GM18520 (cell line): ENCODE measurements at regions not wholly inside any gene's neighbourhood (a gene's known extent, or its start where the extent isn't known, plus 50 kb on each side); places are given as distances from the start of the nearest gene placed in this dataset.
"Not testable (repeated sequence)": the region's sequence is repeated elsewhere in the genome, so short reads cannot be mapped to it uniquely, and the experiment has no call there.

Source experiments
- ATAC-seq: cut with Tn5 transposase; IDR thresholded peaks from one replicate; pipeline ENCODE4 v1.9.1; 2021; ENCODE audit not compliant: unreplicated experiment

DNA sequence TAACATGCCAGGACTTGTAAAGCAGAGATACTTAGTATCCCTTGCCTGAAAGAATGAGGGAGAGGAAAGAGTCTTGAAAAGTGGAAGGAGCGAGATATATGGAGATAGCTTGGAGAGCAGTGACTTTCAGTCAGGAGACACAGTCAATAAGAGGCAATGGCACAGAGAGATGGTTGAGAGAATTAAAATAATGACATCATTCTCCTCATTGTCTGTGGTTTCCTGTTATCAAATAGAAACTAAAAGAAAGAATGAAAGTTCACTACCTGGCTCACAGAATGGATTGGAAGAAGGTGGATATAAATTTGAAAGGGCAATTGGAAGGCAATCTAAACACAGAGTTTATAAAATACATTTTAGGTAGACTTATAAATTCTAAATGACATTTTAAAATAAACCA is 760.2 kb upstream of the AADAT start:
- peak; percentile 77 for ATAC-seq

DNA sequence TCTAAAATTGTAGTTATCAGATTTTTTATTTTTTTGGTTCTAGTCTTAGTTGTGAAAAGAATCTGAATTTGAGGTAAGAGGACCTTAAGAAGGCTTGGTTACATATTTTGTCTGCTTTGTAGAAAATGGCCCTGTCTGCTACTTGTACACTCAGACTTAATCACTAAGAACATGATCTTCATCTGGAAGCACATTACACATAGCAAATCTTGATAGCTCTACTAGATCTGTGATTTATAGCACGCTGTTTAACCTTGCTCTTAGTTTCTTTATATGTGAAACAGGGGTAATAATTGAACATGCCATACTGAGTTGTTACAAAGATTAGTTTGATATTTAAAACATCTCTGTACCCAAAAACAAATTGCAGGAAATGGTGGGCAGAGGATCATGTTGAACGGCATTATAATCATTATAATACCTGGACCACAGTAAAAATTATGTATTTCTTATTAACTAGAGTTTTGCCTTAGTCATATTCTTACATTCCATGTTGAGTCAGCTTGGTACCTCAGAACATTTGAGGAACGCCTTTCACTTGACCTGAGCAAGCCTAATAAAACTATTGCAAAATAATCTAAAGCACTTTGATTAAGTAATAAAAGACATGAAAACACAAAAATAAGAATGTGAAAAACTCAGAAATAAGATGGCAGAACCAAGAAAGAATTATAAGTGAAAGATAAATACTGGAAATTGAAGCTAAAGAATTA is 738.0 kb upstream of the AADAT start:
- no peak for ATAC-seq

DNA sequence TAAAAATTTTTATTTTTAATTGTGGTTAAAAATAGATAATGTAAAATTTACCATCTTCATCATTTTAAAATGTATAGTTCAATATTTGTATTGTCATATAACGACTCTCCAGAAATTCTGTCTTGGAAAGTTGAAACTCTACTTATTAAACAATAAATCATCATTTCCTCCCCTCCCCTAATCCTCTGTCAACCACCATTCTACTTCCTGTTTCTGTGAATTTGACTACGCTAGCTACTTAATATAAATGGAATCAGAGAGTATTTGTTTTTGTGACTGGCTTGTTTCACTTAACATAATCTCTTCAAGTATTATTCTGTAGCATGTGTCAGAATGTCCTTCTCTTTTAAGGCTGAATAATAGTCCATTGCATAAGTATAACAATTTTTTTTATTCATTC is 729.0 kb upstream of the AADAT start:
- ATAC-seq = no peak

DNA sequence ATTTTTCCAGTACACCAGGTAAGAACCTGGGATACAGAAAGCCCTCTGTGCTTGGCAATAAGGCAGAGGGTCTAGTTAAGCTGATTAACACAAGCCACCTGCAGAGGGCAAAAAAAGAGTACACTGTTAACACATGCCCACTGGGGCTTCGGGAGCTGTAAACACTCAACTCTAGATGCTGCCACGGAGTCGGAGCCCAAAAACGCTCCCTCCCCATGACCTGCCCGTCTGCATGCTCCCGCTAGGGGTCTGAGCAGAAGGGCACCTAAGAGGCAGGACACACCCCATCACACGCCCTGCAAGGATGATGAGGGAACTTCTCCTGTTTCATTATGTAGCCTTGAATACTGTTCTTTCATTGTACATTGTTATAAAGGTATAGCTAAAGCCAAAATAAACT is 715.6 kb upstream of the AADAT start:
- ATAC-seq = no peak

DNA sequence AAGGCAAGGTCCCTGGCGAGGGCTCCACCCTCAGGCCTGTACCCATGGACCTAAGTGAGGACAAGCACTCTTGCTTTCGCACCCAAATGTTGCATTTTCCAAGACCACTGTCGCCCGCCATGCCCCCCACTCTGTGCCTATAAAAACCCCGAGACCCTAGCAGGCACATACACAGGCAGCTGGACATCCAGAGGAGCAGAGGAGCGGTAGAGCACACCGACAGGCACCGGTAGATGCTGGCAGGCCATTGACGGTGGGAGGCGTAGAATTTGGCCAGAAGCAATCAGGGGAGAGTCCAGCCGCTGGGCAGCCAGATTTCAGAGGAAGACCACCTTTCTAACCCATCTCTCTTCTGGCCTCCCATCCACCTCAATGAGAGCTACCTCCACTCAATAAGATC is 715.2 kb upstream of the AADAT start:
- no peak for ATAC-seq

DNA sequence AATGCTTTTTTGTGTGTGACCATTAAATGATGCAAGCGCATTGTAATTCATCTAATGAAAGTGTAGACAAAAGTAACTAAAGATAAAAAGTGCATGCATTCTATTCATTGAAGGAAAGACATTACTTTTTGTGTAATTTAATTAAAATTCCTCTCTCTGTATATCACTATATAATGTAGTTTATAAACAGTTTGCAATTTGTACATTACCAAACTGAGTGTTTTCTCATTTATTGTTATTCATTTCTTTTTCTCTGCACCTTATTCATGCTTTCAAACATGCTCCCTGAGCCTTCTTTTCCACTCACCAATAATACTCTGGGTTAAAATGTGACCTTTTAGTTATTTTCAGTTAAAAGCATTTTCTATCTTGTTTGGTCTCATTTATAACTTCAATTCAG is 713.7 kb upstream of the AADAT start:
- ATAC-seq = no peak

DNA sequence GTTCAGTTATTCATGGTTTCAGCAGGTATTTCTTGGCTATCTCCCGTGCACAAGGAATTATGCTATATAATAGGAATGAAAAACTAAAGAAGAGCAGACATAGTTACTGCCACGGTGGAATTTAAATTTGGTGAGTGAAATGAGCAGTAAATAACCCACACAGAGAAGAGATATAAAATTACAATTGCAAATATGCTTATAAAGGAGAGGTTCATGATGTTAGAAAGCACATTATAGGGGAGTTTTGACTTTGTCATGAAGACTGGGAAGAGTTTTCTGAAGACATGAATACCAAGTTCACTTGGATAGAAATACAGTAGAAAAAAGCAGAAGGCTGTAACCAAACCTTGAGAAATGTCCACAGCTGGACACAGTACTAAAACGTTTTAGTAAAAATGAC is 712.0 kb upstream of the AADAT start:
- ATAC-seq = no peak

DNA sequence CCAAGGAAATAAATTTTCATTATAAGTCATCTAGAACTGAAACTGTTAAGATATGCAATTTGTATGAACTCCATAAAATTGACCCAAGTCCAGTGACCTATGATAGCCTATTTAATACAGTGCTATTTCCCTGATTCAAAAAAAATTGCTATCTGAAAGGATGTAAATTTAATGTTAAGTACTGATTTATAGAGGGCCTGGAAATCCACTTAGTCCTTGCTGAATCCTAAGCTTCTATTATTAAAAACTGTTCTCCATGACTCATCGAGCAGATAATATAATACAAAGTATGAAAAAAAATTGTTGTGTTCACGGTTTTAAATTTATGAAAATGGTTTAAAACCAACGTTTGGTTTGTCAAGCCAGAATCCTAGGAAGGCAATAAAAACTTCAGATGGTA is 704.8 kb upstream of the AADAT start:
- ATAC-seq = no peak

DNA sequence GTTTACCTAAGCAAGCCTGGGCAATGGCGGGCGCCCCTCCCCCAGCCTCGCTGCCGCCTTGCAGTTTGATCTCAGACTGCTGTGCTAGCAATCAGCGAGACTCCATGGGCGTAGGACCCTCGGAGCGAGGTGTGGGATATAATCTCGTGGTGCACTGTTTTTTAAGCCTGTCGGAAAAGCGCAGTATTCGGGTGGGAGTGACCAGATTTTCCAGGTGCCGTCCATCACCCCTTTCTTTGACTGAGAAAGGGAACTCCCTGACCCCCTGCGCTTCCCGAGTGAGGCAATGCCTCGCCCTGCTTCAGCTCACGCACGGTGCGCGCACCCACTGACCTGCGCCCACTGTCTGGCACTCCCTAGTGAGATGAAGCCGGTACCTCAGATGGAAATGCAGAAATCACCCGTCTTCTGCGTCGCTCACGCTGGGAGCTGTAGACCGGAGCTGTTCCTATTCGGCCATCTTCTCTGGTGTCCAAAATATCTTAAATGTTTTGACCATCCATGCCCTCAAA is 698.8 kb upstream of the AADAT start:
- not testable (repeated sequence) for ATAC-seq

DNA sequence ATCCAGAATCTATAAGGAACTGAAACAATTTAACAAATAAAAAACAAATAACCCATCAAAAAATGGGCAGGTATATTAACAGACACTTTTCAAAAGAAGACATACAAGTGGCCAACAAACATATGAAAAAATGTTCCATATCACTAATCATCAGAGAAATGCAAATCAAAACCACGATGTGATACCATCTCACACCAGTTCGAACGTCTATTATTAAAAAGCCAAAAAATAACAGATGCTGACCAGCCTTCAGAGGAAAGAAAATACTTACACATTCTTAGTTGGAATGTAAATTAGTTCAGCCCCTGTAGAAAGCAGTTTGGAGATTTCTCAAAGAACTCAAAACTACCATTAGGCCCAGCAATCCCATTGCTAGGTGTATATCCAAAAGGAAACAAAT is 687.9 kb upstream of the AADAT start:
- no peak for ATAC-seq

DNA sequence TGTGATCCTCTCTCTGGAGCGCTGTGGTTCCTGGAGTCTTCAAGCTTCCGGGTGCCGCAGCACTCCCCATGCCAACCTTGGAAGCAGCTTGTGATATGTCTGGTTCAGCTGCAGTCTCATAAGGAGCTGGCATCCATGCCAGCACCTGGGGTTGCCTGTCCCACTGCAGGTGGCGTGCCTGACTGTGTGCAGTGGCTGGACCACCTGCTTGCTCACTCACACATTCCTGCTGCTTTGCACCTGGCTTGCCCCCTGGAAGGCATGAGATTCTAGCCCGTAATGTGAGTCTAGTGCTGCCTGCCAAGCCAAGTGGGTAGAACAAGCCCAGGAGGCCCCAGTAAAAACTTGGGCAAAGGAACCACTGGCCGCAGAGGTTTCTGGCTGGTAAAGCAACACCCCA is 687.2 kb upstream of the AADAT start:
- ATAC-seq = no peak

DNA sequence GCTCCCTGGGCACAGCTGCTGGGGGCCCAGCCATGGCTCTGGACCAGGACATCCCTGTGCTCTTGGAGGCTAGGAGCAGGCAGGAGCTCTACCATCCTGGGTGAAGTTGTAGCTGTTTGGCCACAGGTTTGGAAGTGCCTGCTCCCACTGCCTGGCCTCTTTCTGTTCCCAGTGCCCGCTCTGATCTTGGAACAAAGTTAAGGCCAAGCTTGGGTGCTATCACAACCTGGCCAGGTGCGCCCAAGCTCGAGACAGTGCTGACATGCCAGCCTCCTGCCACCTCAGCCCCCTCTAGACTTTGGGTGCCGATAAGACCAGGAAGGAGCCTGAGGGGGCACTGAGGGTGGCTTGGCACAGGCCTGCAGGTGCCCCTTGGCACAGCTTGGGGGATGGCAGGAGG is 686.1 kb upstream of the AADAT start:
- ATAC-seq = no peak

DNA sequence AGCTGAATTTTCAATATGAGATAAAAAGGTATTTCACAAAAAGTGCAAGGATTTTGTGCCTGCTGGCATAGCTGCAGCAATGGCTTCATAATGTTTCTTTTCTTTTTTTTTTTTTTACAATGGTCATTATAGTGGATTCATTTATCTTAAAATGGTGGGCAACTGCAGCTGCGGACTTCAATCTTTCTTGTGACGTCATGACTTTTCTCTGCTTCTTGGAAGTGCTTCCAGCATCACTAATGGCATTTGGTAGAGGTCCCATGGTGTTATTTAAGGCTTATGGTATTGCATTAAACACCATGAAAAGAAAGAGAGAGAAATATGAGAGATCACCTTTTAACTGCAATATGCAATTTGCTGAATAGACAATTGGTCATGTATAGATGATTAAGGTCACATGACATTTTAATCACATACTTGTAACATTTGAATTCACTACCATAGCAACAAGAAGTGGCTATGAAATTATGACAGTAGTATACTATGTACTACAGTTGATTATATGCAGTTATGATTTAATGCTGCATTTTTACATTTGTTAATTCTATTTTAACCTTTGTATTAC is 684.0 kb upstream of the AADAT start:
- ATAC-seq = no peak

DNA sequence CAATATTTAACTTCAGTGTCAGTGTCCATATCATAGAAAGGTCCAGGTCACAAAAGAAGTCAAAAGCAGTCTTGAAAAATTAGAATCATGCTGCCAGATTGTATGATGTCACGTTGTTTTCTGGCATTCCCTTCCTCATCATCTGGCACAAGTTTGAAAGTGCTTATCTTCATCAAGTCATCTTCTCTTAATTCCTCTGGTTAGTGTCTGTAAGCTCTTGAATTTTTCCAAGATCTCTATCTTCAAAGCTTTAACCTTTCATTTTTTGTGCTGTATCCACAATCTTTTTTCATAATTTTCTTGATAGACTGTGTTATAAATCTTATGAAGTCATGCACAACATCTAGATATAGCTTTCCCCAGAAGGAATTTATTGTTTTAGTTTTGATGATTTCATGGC is 682.7 kb upstream of the AADAT start:
- ATAC-seq = no peak

DNA sequence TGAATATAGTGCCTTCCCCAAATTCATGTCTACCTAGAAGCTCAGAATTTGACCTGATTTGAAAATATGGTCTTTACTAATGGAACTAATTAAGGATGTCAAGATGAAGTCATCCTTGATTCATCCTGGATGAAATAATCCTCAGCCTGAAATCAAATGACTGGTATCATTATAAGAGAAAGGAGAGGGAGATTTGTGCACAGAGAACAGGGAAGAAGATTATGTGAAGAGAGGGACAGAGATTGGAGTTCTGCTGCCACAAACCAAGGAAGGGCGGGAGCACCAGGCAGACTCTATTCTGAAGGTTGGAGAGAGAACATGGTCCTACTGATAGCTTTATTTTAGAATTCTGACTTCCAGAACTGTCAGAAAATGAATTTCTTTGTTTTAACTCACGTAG is 680.9 kb upstream of the AADAT start:
- ATAC-seq = no peak

DNA sequence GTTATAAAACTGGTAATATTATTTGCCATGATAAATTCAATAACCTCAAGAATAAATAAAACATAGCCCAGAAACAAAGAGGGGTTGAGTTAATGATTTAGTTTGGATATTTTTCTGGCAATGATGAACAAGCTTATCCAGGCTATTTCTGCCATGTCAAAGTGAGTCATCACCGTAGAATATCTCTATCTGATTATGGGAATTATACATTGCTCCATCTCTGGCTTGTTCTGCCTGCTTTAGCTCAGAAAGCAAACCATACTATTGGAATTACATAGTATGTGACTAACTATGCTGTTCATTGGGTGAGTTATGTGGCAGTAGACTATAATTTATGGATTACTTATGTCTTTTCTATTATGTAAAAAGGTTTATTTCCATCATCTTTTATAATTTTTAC is 680.1 kb upstream of the AADAT start:
- no peak for ATAC-seq

DNA sequence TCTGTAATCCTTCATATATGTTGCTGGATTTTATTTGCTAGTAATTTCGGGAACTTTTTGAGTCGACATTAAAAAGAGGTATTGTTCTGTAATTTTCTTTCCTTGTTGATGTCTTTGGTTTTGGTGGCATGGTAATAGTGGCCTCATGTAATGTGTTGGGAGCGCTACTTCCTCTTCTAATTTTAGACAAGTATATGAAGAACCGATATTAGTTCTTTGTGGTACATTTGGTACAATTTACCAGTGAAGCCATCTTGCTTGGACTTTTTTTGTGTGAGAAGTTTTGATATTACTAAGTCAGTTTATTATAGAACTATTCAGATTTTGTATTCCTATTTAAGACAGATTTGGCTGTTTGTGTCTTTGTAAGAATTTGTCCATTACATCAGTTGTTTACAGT is 669.2 kb upstream of the AADAT start:
- ATAC-seq = no peak

DNA sequence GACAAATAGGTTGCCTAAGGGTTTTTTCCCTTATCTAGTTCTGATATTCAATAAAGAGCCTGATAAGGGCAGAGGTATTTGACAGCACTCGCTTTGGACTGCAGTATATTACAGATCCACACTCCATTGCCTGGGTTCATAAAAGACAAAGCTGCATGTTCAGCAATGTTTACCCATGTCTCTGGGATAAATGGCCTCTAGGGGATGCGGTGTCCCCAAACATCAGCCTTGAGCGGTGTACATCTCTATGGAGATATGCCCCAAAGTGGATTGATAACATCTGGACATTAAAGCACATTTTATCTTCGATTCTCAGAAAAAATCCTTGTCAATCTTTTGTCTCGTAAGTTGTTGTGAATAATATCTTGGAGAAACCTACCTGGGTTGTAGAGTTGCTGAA is 660.8 kb upstream of the AADAT start:
- no peak for ATAC-seq

DNA sequence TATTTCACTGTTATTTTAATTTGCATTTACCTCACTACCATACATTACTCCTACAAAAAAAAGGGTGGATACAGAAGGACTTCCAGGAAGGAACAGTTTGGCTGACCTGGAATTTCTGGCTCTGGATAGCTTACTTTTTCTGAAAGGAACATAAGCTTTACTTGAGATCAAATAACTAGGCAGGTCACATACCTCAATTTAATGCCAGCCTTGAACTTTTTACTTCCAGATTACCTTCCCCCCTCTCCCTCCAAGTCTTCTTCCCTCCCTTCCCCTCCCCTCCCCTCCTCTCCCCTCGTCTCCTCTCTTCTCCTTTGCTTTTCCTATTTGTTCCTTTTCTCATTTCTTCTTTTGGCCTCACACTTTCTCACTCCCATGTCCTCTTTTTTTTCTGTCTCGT is 659.2 kb upstream of the AADAT start:
- no peak for ATAC-seq

DNA sequence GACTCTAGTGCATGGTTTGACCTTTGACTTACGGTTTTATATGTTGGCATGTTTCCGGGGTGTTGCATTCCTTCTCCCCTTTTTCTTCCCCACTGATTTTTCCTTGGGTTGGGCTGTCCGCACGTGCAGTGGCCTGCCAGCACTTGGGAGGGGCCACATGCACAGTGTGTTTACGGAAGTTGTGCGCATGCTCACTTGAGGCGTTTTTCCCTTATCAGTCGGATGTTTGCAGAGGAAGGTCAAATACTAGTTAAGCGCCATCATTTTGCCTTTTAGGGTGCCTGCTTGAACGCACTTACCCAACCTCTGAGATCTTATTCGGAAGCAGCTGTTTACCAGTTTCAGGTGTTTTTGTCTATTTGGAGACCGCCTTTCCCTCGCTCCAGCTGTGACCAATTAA is 653.9 kb upstream of the AADAT start:
- ATAC-seq = no peak

DNA sequence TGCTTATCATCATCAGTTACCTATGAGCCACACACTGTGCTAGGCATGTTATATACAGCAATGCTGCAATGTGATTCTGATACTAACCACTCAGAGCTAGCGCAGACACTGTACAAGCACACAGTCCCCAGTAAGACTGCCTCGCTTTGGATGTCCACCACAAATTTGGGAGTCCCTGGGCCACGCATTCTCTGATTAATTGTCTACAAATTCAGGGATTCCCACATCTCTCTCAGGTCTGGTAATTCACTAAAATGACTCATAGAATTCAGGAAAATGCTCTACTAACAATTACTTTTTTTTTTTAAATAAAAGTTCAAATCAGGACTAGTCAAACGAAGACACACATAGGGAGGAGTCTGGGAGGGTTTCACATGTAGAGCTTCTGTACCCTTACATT is 652.1 kb upstream of the AADAT start:
- no peak for ATAC-seq

DNA sequence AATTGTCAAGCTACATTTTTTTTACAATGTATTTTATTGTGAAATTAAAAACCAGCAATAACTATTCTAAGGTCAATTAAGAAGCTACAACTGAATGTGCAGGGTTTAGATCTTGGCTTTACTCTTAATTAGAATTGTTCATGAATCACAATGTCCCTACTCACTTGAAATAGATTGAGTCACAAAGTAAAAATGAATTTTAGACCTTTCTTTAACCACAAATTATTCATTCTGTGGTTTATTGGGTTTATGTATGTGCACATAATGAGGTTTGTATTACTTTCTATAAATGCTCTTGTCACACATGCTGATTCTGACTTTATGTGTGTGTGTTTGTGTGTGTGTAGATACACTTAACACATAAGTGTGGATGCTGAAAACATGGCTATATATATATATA is 647.0 kb upstream of the AADAT start:
- ATAC-seq = no peak

DNA sequence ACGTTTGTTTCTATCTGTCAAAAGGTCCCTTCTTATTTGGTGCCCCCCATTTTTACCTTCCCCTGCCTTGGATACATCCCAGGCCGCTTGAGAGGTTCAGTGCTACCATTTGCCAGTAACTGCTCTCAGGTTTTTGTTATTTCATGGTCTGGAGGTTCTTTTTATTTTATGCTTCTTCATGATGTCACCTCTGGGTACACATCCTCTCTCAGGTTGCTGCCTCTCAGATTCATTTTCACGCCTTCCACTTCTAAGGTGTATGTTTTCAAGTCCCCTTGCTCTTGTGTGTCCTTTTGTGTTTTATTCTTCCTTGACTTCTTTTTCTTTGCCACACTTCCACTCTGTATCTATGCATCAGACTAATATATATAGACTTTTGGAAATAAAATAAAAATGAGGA is 640.1 kb upstream of the AADAT start:
- ATAC-seq = no peak
